IMR-90 (cell line): ENCODE measurements at regions not wholly inside any gene's neighbourhood (a gene's known extent, or its start where the extent isn't known, plus 50 kb on each side); places are given as distances from the start of the nearest gene placed in this dataset.

ENCODE experiments used
- ATAC-seq: fragments of 200-7000 bp; cut with Tn5 transposase; 2 replicates; pipeline ENCODE4 v1.9.1; 2020; ENCODE audit warnings: low read depth, mild to moderate bottlenecking, moderate library complexity
- BruUV-seq: library from RNA; stranded (reverse); fragments of 400-500 nt; replicated peaks from 2 replicates; lab custom pipeline; 2021; lab: Mats Ljungman, UMichigan
- CTCF ChIA-PET: fragments of 300-600 bp; formaldehyde crosslinking; extraction: SDS; loops from one replicate; lab custom pipeline; 2021; ENCODE audit warnings: antibody characterized with exemption; lab: Yijun Ruan, JAX
- POLR2A ChIA-PET: fragments of 300-600 bp; sonication (Branson Sonifier 250); formaldehyde crosslinking; loops from one replicate; lab custom pipeline; 2022; ENCODE audit warnings: antibody characterized with exemption; ENCODE audit not compliant: unreplicated experiment; lab: Charles Lee
- DNase-seq: peaks from one replicate; pipeline ENCODE4 v3.0.0; 2013
- H2AFZ ChIP-seq: replicated peaks from 2 replicates; pipeline ENCODE3; 2013; ENCODE audit warnings: low read length, mild to moderate bottlenecking; ENCODE audit not compliant: poor library complexity
- H2AK5ac ChIP-seq: 2 replicates; pipeline ENCODE4 v1.6.1; 2013; ENCODE audit warnings: low read depth, low read length, inconsistent platforms
- H2AK9ac ChIP-seq: replicated peaks from 2 replicates; pipeline ENCODE3; 2013; ENCODE audit warnings: mild to moderate bottlenecking, low read depth, low read length, moderate library complexity; ENCODE audit not compliant: poor library complexity
- H2BK120ac ChIP-seq: 2 replicates; pipeline ENCODE4 v1.6.1; 2013; ENCODE audit warnings: low read depth, low read length, inconsistent platforms
- H2BK15ac ChIP-seq: 3 replicates; pipeline ENCODE4 v1.6.1; 2013; ENCODE audit warnings: low read depth, low read length, inconsistent platforms
- H2BK20ac ChIP-seq: 2 replicates; pipeline ENCODE4 v1.6.1; 2013; ENCODE audit warnings: low read depth, mild to moderate bottlenecking, inconsistent platforms, low read length, moderate library complexity
- H2BK5ac ChIP-seq: 2 replicates; pipeline ENCODE4 v1.6.1; 2013; ENCODE audit warnings: mild to moderate bottlenecking, low read depth, low read length, inconsistent platforms; ENCODE audit not compliant: poor library complexity, severe bottlenecking
- H3K14ac ChIP-seq: replicated peaks from 2 replicates; pipeline ENCODE4 v1.6.1; 2013; ENCODE audit warnings: low read depth, low read length, inconsistent platforms
- H3K18ac ChIP-seq: 2 replicates; pipeline ENCODE4 v1.6.1; 2013; ENCODE audit warnings: low read depth, low read length, control low read depth
- H3K23ac ChIP-seq: 2 replicates; pipeline ENCODE4 v1.6.1; 2013; ENCODE audit warnings: low read depth, low read length, inconsistent platforms
- H3K27ac ChIP-seq: 2 replicates; pipeline ENCODE4 v1.5.1; 2013; ENCODE audit warnings: mild to moderate bottlenecking, control low read depth, low read length; ENCODE audit not compliant: insufficient read depth
- H3K27me3 ChIP-seq: 2 replicates; pipeline ENCODE4 v1.6.1; 2013; ENCODE audit warnings: low read length; ENCODE audit not compliant: control insufficient read depth, insufficient read depth
- H3K36me3 ChIP-seq: 2 replicates; pipeline ENCODE4 v1.6.1; 2013; ENCODE audit warnings: low read length, mixed read lengths; ENCODE audit not compliant: control insufficient read depth, insufficient read depth
- H3K4ac ChIP-seq: 2 replicates; pipeline ENCODE4 v1.6.1; 2013; ENCODE audit warnings: low read depth, low read length, inconsistent platforms
- H3K4me1 ChIP-seq: 2 replicates; pipeline ENCODE4 v1.6.1; 2013; ENCODE audit warnings: low read length, mixed read lengths; ENCODE audit not compliant: control insufficient read depth, insufficient read depth
- H3K4me2 ChIP-seq: 2 replicates; pipeline ENCODE4 v1.6.1; 2013; ENCODE audit warnings: low read depth, mild to moderate bottlenecking, control low read depth, low read length, moderate library complexity
- H3K4me3 ChIP-seq: 2 replicates; pipeline ENCODE4 v1.5.1; 2013; ENCODE audit warnings: low read depth, mild to moderate bottlenecking, control low read depth, low read length, moderate library complexity; ENCODE audit not compliant: insufficient read depth
- H3K56ac ChIP-seq: 2 replicates; pipeline ENCODE4 v1.6.1; 2013; ENCODE audit warnings: low read length, inconsistent platforms; ENCODE audit not compliant: insufficient read depth; ENCODE audit errors: extremely low read depth
- H3K79me1 ChIP-seq, 2 experiments: 2 replicates each; pipeline ENCODE4 v1.6.1; 2013; ENCODE audit warnings: low read length in 2 of 2, inconsistent platforms in 1 of 2, low read depth in 1 of 2
- H3K9ac ChIP-seq: 2 replicates; pipeline ENCODE4 v1.6.1; 2013; ENCODE audit warnings: low read depth, low read length, control low read depth
- H3K9me1 ChIP-seq: 2 replicates; pipeline ENCODE4 v1.6.1; 2013; ENCODE audit warnings: low read length, inconsistent platforms; ENCODE audit not compliant: insufficient read depth
- H3K9me3 ChIP-seq: 2 replicates; pipeline ENCODE4 v1.6.1; 2013; ENCODE audit warnings: low read length; ENCODE audit not compliant: control insufficient read depth, insufficient read depth
- H4K20me1 ChIP-seq: 2 replicates; pipeline ENCODE4 v1.6.1; 2013; ENCODE audit warnings: low read length, inconsistent platforms; ENCODE audit not compliant: insufficient read depth
- H4K5ac ChIP-seq: 2 replicates; pipeline ENCODE4 v1.6.1; 2013; ENCODE audit warnings: mild to moderate bottlenecking, low read depth, low read length, control low read depth
- H4K8ac ChIP-seq, 2 experiments: 2 replicates each; pipeline ENCODE4 v1.6.1; 2013; ENCODE audit warnings: low read depth in 2 of 2, low read length in 2 of 2, control low read depth in 1 of 2, inconsistent platforms in 1 of 2
- H4K91ac ChIP-seq: 2 replicates; pipeline ENCODE4 v1.6.1; 2013; ENCODE audit warnings: low read depth, low read length, inconsistent platforms; ENCODE audit not compliant: insufficient read depth
- RCOR1 ChIP-seq: IDR thresholded peaks from 2 replicates; pipeline ENCODE4 v1.6.1; 2012; ENCODE audit warnings: mild to moderate bottlenecking, low read length, improper control_type of control experiment; ENCODE audit not compliant: insufficient replicate concordance
- WGBS, 2 experiments: methylation state at CpG; one replicate each; pipeline versions ENCODE4 v1.1.5 to v1.1.7; 2013; ENCODE audit warnings: missing lambda C conversion rate in 2 of 2; ENCODE audit not compliant: insufficient read length in 1 of 2; ENCODE audit errors: extremely low coverage in 2 of 2; 5-methylcytosine and 5-hydroxymethylcytosine counted together
- dilution Hi-C: fragments of 300-500 bp; cut with HindIII; formaldehyde crosslinking; loops from one replicate; pipeline ENCODE4 v1.14.3; 2018; ENCODE audit warnings: low sequenced_read_pairs; ENCODE audit not compliant: unreplicated experiment
- in situ Hi-C: fragments of 300-500 bp; cut with MboI; formaldehyde crosslinking; loops from 3 replicates; pipeline ENCODE4 v1.14.3; 2019; ENCODE audit warnings: low sequenced_read_pairs, inconsistent platforms, mixed read lengths
- intact Hi-C: fragments of 100-400 bp; cut with micrococcal nuclease; formaldehyde crosslinking; loops from 2 replicates; pipeline ENCODE4 v1.10.0; 2022
- TF ChIP-seq, protein P1 (sequence below): fragments of 150-350 bp; IDR thresholded peaks from 2 replicates; pipeline ENCODE4 v1.6.1; 2017; ENCODE audit warnings: mild to moderate bottlenecking, antibody characterized with exemption, low read length, low read depth

GRCh38 chr2:41621563-41621962 is 426.3 kb upstream of the PKDCC start:
- H2BK5ac ChIP-seq, result no peak overlapping the region
- no peaks in the 10 kb centered on the region for H4K20me1 ChIP-seq
- H3K9ac ChIP-seq, result no peak overlapping the region
- H3K56ac ChIP-seq, result no peak overlapping the region
- H2BK20ac ChIP-seq, result no peak overlapping the region
- H3K27ac ChIP-seq, result no peak overlapping the region
- intact Hi-C loops, result no loop called here
- in situ Hi-C loops, result no loop called here
- no peak overlapping the region for H2AK9ac ChIP-seq
- no peak overlapping the region for H2BK120ac ChIP-seq
- no peaks in the 10 kb centered on the region for H3K79me1 ChIP-seq
- H2AK5ac ChIP-seq, result no peak overlapping the region
- H3K36me3 ChIP-seq, result no peaks in the 10 kb centered on the region
- H3K4me3 ChIP-seq, result no peak overlapping the region
- BruUV-seq, result no TSS peak
- H3K4ac ChIP-seq, result no peak overlapping the region
- no peaks in the 10 kb centered on the region for H3K27me3 ChIP-seq
- no peak overlapping the region for H2BK15ac ChIP-seq
- no peak overlapping the region for H3K18ac ChIP-seq
- TF ChIP-seq, protein P1, sequence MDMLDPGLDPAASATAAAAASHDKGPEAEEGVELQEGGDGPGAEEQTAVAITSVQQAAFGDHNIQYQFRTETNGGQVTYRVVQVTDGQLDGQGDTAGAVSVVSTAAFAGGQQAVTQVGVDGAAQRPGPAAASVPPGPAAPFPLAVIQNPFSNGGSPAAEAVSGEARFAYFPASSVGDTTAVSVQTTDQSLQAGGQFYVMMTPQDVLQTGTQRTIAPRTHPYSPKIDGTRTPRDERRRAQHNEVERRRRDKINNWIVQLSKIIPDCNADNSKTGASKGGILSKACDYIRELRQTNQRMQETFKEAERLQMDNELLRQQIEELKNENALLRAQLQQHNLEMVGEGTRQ, result no peak
- TF ChIP-seq RCOR1, result no peak
- no peak overlapping the region for H4K91ac ChIP-seq
- no peak overlapping the region for H3K4me2 ChIP-seq
- no peak overlapping the region for H2AFZ ChIP-seq
- ATAC-seq, result no peak
- H3K14ac ChIP-seq, result no peak overlapping the region
- dilution Hi-C loops, result no loop called here
- no peak for DNase-seq
- ChIA-PET CTCF (no interaction called here), POLR2A (no interaction called here)
- H4K5ac ChIP-seq, result no peak overlapping the region
- no peaks in the 10 kb centered on the region for H3K4me1 ChIP-seq
- WGBS, 2 experiments, result no CpG with 5 or more reads among the region's 3 CpGs
- peaks cover 2% of the 10 kb centered on the region; the same call in 1 of the 2 replicates for H3K9me3 ChIP-seq
- no peak overlapping the region for H4K8ac ChIP-seq
- H3K9me1 ChIP-seq, result no peaks in the 10 kb centered on the region
- H3K23ac ChIP-seq, result no peak overlapping the region
